DND-41 (cell line): ENCODE measurements at regions not wholly inside any gene's neighbourhood (a gene's known extent, or its start where the extent isn't known, plus 50 kb on each side); places are given as distances from the start of the nearest gene placed in this dataset.

Source experiments
- ATAC-seq: fragments of 200-7000 bp; cut with Tn5 transposase; 3 replicates; pipeline ENCODE4 v1.9.1; 2021; ENCODE audit warnings: low read depth; ENCODE audit not compliant: insufficient read depth
- DNase-seq: peaks from one replicate; pipeline ENCODE4 v3.0.0-alpha.2; 2020
- H2AFZ ChIP-seq: 2 replicates; pipeline ENCODE4 v1.6.0; 2012; ENCODE audit warnings: low read depth, low read length
- H3K27ac ChIP-seq: 2 replicates; pipeline ENCODE4 v1.5.1; 2012; ENCODE audit warnings: low read length, inconsistent platforms
- H3K27me3 ChIP-seq: fragments of 200-600 bp; sonication (generic); 2 replicates; pipeline ENCODE4 v1.6.0; 2012; ENCODE audit warnings: low read length, mild to moderate bottlenecking, inconsistent platforms; ENCODE audit not compliant: insufficient read depth, poor library complexity
- H3K36me3 ChIP-seq: 2 replicates; pipeline ENCODE4 v1.5.1; 2012; ENCODE audit warnings: low read length, inconsistent platforms; ENCODE audit not compliant: insufficient read depth
- H3K4me1 ChIP-seq: 2 replicates; pipeline ENCODE4 v1.5.1; 2012; ENCODE audit warnings: mild to moderate bottlenecking, low read length; ENCODE audit not compliant: insufficient read depth
- H3K4me2 ChIP-seq: 2 replicates; pipeline ENCODE4 v1.6.0; 2012; ENCODE audit warnings: mild to moderate bottlenecking, moderate library complexity, low read length, inconsistent platforms; ENCODE audit not compliant: insufficient read depth
- H3K4me3 ChIP-seq, 2 experiments: fragments of 200-600 bp in 1 of 2; shearing (Covaris generic) in 1 of 2; 2 replicates each; pipeline ENCODE4 v1.5.1; 2012 to 2016; ENCODE audit warnings: inconsistent platforms in 2 of 2, low read length in 2 of 2, mild to moderate bottlenecking in 2 of 2, low read depth in 1 of 2, moderate library complexity in 1 of 2
- H3K79me2 ChIP-seq: 2 replicates; pipeline ENCODE4 v1.6.0; 2012; ENCODE audit warnings: low read length, inconsistent platforms; ENCODE audit not compliant: insufficient read depth
- H3K9ac ChIP-seq: 2 replicates; pipeline ENCODE4 v1.6.0; 2012; ENCODE audit warnings: low read depth, mild to moderate bottlenecking, inconsistent platforms, low read length, moderate library complexity
- H3K9me3 ChIP-seq: 2 replicates; pipeline ENCODE4 v1.5.1; 2012; ENCODE audit warnings: low read length, moderate library complexity, mild to moderate bottlenecking, inconsistent platforms; ENCODE audit not compliant: insufficient read depth, severe bottlenecking
- H4K20me1 ChIP-seq: 2 replicates; pipeline ENCODE4 v1.6.0; 2012; ENCODE audit warnings: low read length; ENCODE audit not compliant: insufficient read depth
- EZH2 ChIP-seq: IDR thresholded peaks from 3 replicates; pipeline ENCODE4 v1.6.1; 2012; ENCODE audit warnings: borderline replicate concordance, low read depth, mild to moderate bottlenecking, moderate library complexity, low read length, inconsistent platforms; ENCODE audit not compliant: severe bottlenecking
- TF ChIP-seq, protein P1 (sequence below): IDR thresholded peaks from 2 replicates; pipeline ENCODE4 v1.5.1; 2012; ENCODE audit warnings: borderline replicate concordance, low read length, moderate library complexity, mild to moderate bottlenecking; ENCODE audit not compliant: poor library complexity, severe bottlenecking; ENCODE audit errors: extremely low read depth

DNA sequence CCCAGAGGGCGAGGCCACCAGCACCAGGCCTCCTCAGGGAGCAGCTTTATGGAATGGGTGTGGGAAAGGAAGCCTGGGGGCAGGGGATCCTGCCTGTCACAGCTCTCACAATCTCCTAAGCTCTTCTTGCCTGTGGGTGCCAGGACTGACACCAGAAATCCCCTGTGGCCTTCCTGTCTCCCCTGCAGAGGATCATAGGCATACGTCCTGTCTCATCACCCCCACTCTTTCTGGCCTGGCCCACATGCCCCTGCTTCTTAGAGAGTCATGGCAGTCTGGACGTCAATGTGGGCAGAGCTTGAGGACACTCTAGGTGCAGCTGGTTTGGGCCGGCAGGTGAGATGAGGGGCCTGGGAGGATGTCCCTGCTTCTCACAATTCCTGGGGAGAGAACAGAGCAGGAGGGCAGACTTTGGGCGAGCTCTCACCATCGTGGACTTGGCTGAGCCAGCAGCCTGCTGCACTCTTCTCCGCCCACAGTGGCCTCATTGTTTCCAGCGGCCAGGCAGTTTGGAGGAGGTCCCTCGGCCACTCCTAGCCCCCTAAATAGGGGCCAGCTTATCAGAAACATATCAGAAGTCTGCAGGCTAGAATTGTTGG, 67.3 kb upstream of the ZFR start:
- no peak overlapping the region for H3K4me2 ChIP-seq
- no peaks in the 10 kb centered on the region for H3K36me3 ChIP-seq
- no peaks in the 10 kb centered on the region for H3K79me2 ChIP-seq
- no peaks in the 10 kb centered on the region for H3K4me1 ChIP-seq
- no peaks in the 10 kb centered on the region for H3K9me3 ChIP-seq
- TF ChIP-seq, protein P1, sequence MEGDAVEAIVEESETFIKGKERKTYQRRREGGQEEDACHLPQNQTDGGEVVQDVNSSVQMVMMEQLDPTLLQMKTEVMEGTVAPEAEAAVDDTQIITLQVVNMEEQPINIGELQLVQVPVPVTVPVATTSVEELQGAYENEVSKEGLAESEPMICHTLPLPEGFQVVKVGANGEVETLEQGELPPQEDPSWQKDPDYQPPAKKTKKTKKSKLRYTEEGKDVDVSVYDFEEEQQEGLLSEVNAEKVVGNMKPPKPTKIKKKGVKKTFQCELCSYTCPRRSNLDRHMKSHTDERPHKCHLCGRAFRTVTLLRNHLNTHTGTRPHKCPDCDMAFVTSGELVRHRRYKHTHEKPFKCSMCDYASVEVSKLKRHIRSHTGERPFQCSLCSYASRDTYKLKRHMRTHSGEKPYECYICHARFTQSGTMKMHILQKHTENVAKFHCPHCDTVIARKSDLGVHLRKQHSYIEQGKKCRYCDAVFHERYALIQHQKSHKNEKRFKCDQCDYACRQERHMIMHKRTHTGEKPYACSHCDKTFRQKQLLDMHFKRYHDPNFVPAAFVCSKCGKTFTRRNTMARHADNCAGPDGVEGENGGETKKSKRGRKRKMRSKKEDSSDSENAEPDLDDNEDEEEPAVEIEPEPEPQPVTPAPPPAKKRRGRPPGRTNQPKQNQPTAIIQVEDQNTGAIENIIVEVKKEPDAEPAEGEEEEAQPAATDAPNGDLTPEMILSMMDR: no peak
- TF ChIP-seq EZH2: no peak
- peaks cover under 1% of the 10 kb centered on the region for H3K27me3 ChIP-seq
- no peak overlapping the region for H2AFZ ChIP-seq
- no peak overlapping the region for H3K9ac ChIP-seq
- ATAC-seq (peak; percentile 85), DNase-seq (peak; percentile 23)
- no peak overlapping the region for H3K27ac ChIP-seq
- H4K20me1 ChIP-seq: no peaks in the 10 kb centered on the region
- no peak overlapping the region for H3K4me3 ChIP-seq

- Histone ChIP-seq H3K4me3 (no peak overlapping the region), H3K4me1 (no peaks in the 10 kb centered on the region), H2AFZ (no peak overlapping the region), H3K36me3 (no peaks in the 10 kb centered on the region), H3K27ac (no peak overlapping the region), H3K4me2 (no peak overlapping the region), H3K27me3 (peaks cover 5% of the 10 kb centered on the region), H4K20me1 (no peaks in the 10 kb centered on the region), H3K9ac (no peak overlapping the region), H3K79me2 (no peaks in the 10 kb centered on the region), H3K9me3 (no peaks in the 10 kb centered on the region)
- no peak for TF ChIP-seq EZH2
- TF ChIP-seq, protein P1: no peak
- ATAC-seq (no peak), DNase-seq (no peak)
These were observed 66.3 kb upstream of the ZFR start for GRCh38 chr5:32510860-32511259.

GRCh38 chr5:32508806-32509805, 64.6 kb upstream of the ZFR start:
- Histone ChIP-seq H3K4me3 (no peak overlapping the region), H3K36me3 (no peaks in the 10 kb centered on the region), H3K79me2 (no peaks in the 10 kb centered on the region), H4K20me1 (no peaks in the 10 kb centered on the region), H3K4me2 (no peak overlapping the region), H2AFZ (no peak overlapping the region), H3K4me1 (no peaks in the 10 kb centered on the region), H3K27ac (no peak overlapping the region), H3K9ac (no peak overlapping the region), H3K9me3 (no peaks in the 10 kb centered on the region), H3K27me3 (peaks cover 15% of the 10 kb centered on the region)
- ATAC-seq (no peak), DNase-seq (no peak)
- no peak for TF ChIP-seq EZH2
- TF ChIP-seq, protein P1: no peak
